PC-3 (cell line): ENCODE measurements at regions not wholly inside any gene's neighbourhood (a gene's known extent, or its start where the extent isn't known, plus 50 kb on each side); places are given as distances from the start of the nearest gene placed in this dataset.

ENCODE experiments used
- EZH2 ChIP-seq: fragments of 300-600 bp; sonication (generic); IDR thresholded peaks from one replicate; pipeline ENCODE4 v1.6.1; 2017; ENCODE audit warnings: antibody characterized with exemption, mild to moderate bottlenecking, low read length; ENCODE audit not compliant: unreplicated experiment
- TF ChIP-seq, protein P1 (sequence below): fragments of 300-600 bp; sonication (generic); conservative IDR thresholded peaks from 2 replicates; pipeline ENCODE4 v1.5.1; 2017; ENCODE audit warnings: antibody characterized with exemption, low read depth, mild to moderate bottlenecking, low read length

DNA sequence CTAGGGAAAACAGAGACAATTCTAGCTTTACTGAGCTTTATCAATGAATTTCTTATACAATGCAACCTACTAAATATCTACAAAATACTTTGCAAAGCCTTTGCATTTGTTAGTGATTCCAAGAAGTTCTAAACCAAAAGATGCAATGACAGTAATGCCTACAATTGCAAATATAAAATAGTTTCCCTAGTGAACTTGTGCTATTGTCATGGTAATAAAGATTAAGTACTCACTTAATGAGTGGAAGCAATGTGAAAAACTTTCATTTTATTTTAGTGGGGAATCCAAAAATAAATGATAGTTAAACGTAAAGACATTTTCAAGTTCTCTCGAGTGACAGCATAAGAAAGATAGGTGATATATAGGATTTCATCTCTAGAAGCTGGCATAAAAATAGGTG, 270.5 kb upstream of the CTNND2 start:
- TF ChIP-seq, protein P1, sequence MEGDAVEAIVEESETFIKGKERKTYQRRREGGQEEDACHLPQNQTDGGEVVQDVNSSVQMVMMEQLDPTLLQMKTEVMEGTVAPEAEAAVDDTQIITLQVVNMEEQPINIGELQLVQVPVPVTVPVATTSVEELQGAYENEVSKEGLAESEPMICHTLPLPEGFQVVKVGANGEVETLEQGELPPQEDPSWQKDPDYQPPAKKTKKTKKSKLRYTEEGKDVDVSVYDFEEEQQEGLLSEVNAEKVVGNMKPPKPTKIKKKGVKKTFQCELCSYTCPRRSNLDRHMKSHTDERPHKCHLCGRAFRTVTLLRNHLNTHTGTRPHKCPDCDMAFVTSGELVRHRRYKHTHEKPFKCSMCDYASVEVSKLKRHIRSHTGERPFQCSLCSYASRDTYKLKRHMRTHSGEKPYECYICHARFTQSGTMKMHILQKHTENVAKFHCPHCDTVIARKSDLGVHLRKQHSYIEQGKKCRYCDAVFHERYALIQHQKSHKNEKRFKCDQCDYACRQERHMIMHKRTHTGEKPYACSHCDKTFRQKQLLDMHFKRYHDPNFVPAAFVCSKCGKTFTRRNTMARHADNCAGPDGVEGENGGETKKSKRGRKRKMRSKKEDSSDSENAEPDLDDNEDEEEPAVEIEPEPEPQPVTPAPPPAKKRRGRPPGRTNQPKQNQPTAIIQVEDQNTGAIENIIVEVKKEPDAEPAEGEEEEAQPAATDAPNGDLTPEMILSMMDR = no peak
- TF ChIP-seq EZH2 = no peak
